ENCODE measurements at regions not wholly inside any gene's neighbourhood (a gene's known extent, or its start where the extent isn't known, plus 50 kb on each side); places are given as distances from the start of the nearest gene placed in this dataset.

DNA sequence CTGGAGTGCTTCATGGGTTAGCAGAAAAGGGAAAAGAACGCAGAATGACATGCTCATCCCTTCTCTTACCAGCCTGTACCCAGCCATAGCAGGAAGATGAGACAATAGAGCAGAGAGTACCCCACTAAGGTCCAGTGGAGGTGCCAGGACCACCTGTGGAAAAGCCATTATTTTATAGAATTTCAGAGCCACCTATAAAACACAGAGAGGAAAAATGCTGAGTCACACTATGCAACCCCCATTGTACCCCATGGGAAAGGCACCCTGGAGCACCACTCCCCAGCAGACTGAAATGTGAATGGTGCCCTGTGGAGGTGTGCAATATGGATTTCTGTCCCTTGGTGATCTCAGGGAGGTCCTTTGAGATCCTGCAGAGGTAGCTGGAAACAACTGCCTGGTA lies 97.2 kb downstream of the HES1 start:
- no peaks in the 10 kb centered on the region for H3K9me3 ChIP-seq (ENCODE audit: control insufficient read depth, insufficient read depth, low read length)
- CTCF ChIA-PET: no interaction called here
- no peak for DNase-seq (ENCODE audit: low read depth, low spot score)

DNA sequence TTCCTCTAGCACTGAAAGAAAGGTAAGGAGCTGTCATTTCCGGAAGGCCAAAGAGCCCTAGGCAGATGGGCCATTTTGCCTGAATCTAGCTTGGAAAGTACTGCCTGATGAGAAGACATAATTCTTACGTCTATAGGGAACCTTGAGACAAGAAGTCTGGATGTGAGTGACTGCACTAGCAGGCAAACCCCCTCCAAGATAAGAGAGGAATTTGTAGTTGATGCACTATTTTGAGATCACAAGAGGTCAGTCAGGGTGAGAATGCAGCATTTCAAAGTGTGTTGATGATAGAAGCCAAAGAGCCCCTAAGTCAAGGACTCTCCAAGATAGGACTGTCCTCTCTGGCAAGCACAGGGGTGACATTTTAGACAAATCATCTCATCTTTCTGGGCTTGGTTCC lies 99.2 kb downstream of the HES1 start:
- DNase-seq (ENCODE audit: low read depth, low spot score): no peak
- H3K4me3 ChIP-seq (ENCODE audit: low read depth, low read length): no peak overlapping the region
- H3K27ac ChIP-seq (ENCODE audit: low read depth, low read length): no peak overlapping the region
- ChIA-PET CTCF (interaction anchor here (0.6 kb wide), 1 partner anchor 117 kb away, joined by 10 read pairs; no protein-coding TSS in a partner anchor), POLR2A (no interaction called here)
- H3K9me3 ChIP-seq (ENCODE audit: control insufficient read depth, insufficient read depth, low read length): no peaks in the 10 kb centered on the region
- TF ChIP-seq, protein P1, sequence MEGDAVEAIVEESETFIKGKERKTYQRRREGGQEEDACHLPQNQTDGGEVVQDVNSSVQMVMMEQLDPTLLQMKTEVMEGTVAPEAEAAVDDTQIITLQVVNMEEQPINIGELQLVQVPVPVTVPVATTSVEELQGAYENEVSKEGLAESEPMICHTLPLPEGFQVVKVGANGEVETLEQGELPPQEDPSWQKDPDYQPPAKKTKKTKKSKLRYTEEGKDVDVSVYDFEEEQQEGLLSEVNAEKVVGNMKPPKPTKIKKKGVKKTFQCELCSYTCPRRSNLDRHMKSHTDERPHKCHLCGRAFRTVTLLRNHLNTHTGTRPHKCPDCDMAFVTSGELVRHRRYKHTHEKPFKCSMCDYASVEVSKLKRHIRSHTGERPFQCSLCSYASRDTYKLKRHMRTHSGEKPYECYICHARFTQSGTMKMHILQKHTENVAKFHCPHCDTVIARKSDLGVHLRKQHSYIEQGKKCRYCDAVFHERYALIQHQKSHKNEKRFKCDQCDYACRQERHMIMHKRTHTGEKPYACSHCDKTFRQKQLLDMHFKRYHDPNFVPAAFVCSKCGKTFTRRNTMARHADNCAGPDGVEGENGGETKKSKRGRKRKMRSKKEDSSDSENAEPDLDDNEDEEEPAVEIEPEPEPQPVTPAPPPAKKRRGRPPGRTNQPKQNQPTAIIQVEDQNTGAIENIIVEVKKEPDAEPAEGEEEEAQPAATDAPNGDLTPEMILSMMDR (IDR thresholded peaks at IDR 0.05; ENCODE audit: low read depth, low read length): no peak
- H3K27me3 ChIP-seq (ENCODE audit: control insufficient read depth, insufficient read depth, low read length): peaks cover 12% of the 10 kb centered on the region

More for the DNA sequence above, 97.2 kb downstream of the HES1 start:
- POLR2A ChIA-PET: no interaction called here
- H3K4me3 ChIP-seq (ENCODE audit: low read depth, low read length): no peak overlapping the region
- H3K27me3 ChIP-seq (ENCODE audit: control insufficient read depth, insufficient read depth, low read length): peaks cover 15% of the 10 kb centered on the region
- H3K27ac ChIP-seq (ENCODE audit: low read depth, low read length): no peak overlapping the region
- TF ChIP-seq, protein P1 (IDR thresholded peaks at IDR 0.05; ENCODE audit: low read depth, low read length): no peak

- TF ChIP-seq, protein P1 (IDR thresholded peaks at IDR 0.05; ENCODE audit: low read depth, low read length): no peak
- DNase-seq (ENCODE audit: low read depth, low spot score): no peak
- Histone ChIP-seq H3K4me3 (ENCODE audit: low read depth, low read length) (no peak overlapping the region), H3K9me3 (ENCODE audit: control insufficient read depth, insufficient read depth, low read length) (no peaks in the 10 kb centered on the region), H3K27me3 (ENCODE audit: control insufficient read depth, insufficient read depth, low read length) (peaks cover 19% of the 10 kb centered on the region), H3K27ac (ENCODE audit: low read depth, low read length) (no peak overlapping the region)
- POLR2A ChIA-PET: interaction anchor here (1.1 kb wide), 1 partner anchor 29 kb away, joined by 3 read pairs; no protein-coding TSS in a partner anchor
- CTCF ChIA-PET: interaction anchor here (1.2 kb wide), 1 partner anchor 78 kb away, joined by 3 read pairs; no protein-coding TSS in a partner anchor
Measured at GRCh38 chr3:194237110-194237509, 101.2 kb downstream of the HES1 start.

- H3K27me3 ChIP-seq (ENCODE audit: control insufficient read depth, insufficient read depth, low read length): peaks cover 19% of the 10 kb centered on the region
- H3K27ac ChIP-seq (ENCODE audit: low read depth, low read length): no peak overlapping the region
- TF ChIP-seq, protein P1 (IDR thresholded peaks at IDR 0.05; ENCODE audit: low read depth, low read length): no peak
- ChIA-PET POLR2A (no interaction called here), CTCF (no interaction called here)
- no peaks in the 10 kb centered on the region for H3K9me3 ChIP-seq (ENCODE audit: control insufficient read depth, insufficient read depth, low read length)
- DNase-seq (ENCODE audit: low read depth, low spot score): no peak
- no peak overlapping the region for H3K4me3 ChIP-seq (ENCODE audit: low read depth, low read length)
Measured at GRCh38 chr3:194240766-194241165, 104.8 kb downstream of the HES1 start.

- Histone ChIP-seq H3K9me3 (ENCODE audit: control insufficient read depth, insufficient read depth, low read length) (no peaks in the 10 kb centered on the region), H3K4me3 (ENCODE audit: low read depth, low read length) (no peak overlapping the region), H3K27me3 (ENCODE audit: control insufficient read depth, insufficient read depth, low read length) (peaks cover 13% of the 10 kb centered on the region), H3K27ac (ENCODE audit: low read depth, low read length) (no peak overlapping the region)
- DNase-seq (ENCODE audit: low read depth, low spot score): no peak
- ChIA-PET POLR2A (no interaction called here), CTCF (no interaction called here)
- TF ChIP-seq, protein P1 (IDR thresholded peaks at IDR 0.05; ENCODE audit: low read depth, low read length): no peak
Measured at GRCh38 chr3:194243172-194243837, 107.4 kb downstream of the HES1 start.
